ENCODE measurements at regions not wholly inside any gene's neighbourhood (a gene's known extent, or its start where the extent isn't known, plus 50 kb on each side); places are given as distances from the start of the nearest gene placed in this dataset.

DNA sequence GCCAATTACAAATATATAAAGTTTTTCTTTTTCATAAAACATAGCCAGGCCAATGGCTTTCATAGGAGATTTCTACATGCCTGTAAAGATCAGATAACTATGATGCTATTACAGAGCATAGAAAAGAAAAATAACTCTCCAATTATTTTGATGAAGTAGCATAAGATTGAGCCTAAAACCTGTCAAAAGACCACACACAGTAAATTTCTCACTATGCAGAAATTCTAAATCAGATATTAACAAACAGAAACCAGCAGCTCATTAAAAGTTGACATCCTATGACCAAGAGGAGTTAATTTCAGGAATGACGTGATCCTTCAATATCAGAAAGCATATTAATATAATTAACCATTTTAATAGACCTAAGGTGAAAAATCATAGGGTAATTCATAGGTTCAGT is 139.0 kb upstream of the PIEZO2 start:
- H3K9me3 ChIP-seq (ENCODE audit: control insufficient read depth, insufficient read depth, low read depth, low read length), result no peaks in the 10 kb centered on the region
- H3K36me3 ChIP-seq (ENCODE audit: control insufficient read depth in 2 of 2, insufficient read depth in 1 of 2, low read length in 2 of 2), result no peaks in the 10 kb centered on the region
- no peaks in the 10 kb centered on the region for H3K4me1 ChIP-seq (ENCODE audit: control insufficient read depth, insufficient read depth, low read length)
- no peak overlapping the region for H3K4me3 ChIP-seq (ENCODE audit: low read depth, low read length)
- POLR2A ChIA-PET, result no interaction called here
- H3K27ac ChIP-seq (ENCODE audit: extremely low read depth, low read depth, low read length), result no peak overlapping the region
- TF ChIP-seq KLF16 (tag by site-specific recombination; IDR thresholded peaks at IDR 0.05), result no peak
- no peak for TF ChIP-seq ZFP3 (tag by site-specific recombination; IDR thresholded peaks at IDR 0.05; ENCODE audit: low read depth)
- TF ChIP-seq ZBTB48 (tag by site-specific recombination; IDR thresholded peaks at IDR 0.05), result no peak
- TF ChIP-seq ZNF610 (tag by site-specific recombination; IDR thresholded peaks at IDR 0.05; ENCODE audit: borderline replicate concordance), result no peak
- no peak for TF ChIP-seq ZNF707 (tag by site-specific recombination; IDR thresholded peaks at IDR 0.05)
- TF ChIP-seq ZFHX2 (tag by site-specific recombination; conservative IDR thresholded peaks at IDR 0.05), result no peak
- TF ChIP-seq, protein P1, sequence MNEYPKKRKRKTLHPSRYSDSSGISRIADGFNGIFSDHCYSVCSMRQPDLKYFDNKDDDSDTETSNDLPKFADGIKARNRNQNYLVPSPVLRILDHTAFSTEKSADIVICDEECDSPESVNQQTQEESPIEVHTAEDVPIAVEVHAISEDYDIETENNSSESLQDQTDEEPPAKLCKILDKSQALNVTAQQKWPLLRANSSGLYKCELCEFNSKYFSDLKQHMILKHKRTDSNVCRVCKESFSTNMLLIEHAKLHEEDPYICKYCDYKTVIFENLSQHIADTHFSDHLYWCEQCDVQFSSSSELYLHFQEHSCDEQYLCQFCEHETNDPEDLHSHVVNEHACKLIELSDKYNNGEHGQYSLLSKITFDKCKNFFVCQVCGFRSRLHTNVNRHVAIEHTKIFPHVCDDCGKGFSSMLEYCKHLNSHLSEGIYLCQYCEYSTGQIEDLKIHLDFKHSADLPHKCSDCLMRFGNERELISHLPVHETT (tag by site-specific recombination; IDR thresholded peaks at IDR 0.05), result no peak
- no peak for TF ChIP-seq ZNF335 (tag by site-specific recombination; conservative IDR thresholded peaks at IDR 0.05)
- no peak for TF ChIP-seq ZNF654 (tag by site-specific recombination; IDR thresholded peaks at IDR 0.05; ENCODE audit: low read depth)
- no peak for TF ChIP-seq ZNF514 (tag by site-specific recombination; IDR thresholded peaks at IDR 0.05)
- TF ChIP-seq HOXA7 (CRISPR knock-in tag; IDR thresholded peaks at IDR 0.05; ENCODE audit: borderline replicate concordance), result no peak
- TF ChIP-seq, protein P2, sequence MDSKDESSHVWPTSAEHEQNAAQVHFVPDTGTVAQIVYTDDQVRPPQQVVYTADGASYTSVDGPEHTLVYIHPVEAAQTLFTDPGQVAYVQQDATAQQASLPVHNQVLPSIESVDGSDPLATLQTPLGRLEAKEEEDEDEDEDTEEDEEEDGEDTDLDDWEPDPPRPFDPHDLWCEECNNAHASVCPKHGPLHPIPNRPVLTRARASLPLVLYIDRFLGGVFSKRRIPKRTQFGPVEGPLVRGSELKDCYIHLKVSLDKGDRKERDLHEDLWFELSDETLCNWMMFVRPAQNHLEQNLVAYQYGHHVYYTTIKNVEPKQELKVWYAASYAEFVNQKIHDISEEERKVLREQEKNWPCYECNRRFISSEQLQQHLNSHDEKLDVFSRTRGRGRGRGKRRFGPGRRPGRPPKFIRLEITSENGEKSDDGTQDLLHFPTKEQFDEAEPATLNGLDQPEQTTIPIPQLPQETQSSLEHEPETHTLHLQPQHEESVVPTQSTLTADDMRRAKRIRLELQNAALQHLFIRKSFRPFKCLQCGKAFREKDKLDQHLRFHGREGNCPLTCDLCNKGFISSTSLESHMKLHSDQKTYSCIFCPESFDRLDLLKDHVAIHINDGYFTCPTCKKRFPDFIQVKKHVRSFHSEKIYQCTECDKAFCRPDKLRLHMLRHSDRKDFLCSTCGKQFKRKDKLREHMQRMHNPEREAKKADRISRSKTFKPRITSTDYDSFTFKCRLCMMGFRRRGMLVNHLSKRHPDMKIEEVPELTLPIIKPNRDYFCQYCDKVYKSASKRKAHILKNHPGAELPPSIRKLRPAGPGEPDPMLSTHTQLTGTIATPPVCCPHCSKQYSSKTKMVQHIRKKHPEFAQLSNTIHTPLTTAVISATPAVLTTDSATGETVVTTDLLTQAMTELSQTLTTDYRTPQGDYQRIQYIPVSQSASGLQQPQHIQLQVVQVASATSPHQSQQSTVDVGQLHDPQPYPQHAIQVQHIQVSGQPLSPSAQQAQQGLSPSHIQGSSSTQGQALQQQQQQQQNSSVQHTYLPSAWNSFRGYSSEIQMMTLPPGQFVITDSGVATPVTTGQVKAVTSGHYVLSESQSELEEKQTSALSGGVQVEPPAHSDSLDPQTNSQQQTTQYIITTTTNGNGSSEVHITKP (tag by site-specific recombination; IDR thresholded peaks at IDR 0.05), result no peak
- TF ChIP-seq GLI2 (tag by site-specific recombination; IDR thresholded peaks at IDR 0.05; ENCODE audit: borderline replicate concordance, low read depth), result no peak
- TF ChIP-seq ZNF169 (tag by site-specific recombination; IDR thresholded peaks at IDR 0.05), result no peak
- CTCF ChIA-PET, result no interaction called here

DNA sequence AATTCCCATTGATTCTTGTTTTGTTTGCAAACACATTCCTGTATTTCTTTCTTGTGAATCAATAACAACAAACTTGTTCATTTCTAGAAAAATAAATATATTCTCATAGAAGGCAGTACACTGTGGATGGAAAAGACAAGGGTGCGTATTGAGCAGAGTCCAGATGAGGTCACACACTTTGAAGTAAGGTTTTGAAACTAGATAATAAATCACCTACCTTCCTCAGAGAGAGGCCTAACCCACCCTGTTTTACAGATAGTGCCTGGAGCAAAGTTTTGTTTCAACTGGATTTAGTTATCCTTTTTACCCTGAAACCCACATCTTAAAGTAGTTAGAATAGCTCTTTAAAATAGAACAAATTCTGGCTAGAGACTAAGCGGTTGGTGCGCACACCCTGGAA is 137.1 kb upstream of the PIEZO2 start:
- no peak for TF ChIP-seq ZNF530 (tag by site-specific recombination; IDR thresholded peaks at IDR 0.05; ENCODE audit: low read depth)
- TF ChIP-seq, protein P2 (tag by site-specific recombination; IDR thresholded peaks at IDR 0.05), result no peak
- no peak for TF ChIP-seq ZNF660 (tag by site-specific recombination; IDR thresholded peaks at IDR 0.05)
- TF ChIP-seq ZFHX2 (tag by site-specific recombination; conservative IDR thresholded peaks at IDR 0.05), result no peak
- TF ChIP-seq, protein P3, sequence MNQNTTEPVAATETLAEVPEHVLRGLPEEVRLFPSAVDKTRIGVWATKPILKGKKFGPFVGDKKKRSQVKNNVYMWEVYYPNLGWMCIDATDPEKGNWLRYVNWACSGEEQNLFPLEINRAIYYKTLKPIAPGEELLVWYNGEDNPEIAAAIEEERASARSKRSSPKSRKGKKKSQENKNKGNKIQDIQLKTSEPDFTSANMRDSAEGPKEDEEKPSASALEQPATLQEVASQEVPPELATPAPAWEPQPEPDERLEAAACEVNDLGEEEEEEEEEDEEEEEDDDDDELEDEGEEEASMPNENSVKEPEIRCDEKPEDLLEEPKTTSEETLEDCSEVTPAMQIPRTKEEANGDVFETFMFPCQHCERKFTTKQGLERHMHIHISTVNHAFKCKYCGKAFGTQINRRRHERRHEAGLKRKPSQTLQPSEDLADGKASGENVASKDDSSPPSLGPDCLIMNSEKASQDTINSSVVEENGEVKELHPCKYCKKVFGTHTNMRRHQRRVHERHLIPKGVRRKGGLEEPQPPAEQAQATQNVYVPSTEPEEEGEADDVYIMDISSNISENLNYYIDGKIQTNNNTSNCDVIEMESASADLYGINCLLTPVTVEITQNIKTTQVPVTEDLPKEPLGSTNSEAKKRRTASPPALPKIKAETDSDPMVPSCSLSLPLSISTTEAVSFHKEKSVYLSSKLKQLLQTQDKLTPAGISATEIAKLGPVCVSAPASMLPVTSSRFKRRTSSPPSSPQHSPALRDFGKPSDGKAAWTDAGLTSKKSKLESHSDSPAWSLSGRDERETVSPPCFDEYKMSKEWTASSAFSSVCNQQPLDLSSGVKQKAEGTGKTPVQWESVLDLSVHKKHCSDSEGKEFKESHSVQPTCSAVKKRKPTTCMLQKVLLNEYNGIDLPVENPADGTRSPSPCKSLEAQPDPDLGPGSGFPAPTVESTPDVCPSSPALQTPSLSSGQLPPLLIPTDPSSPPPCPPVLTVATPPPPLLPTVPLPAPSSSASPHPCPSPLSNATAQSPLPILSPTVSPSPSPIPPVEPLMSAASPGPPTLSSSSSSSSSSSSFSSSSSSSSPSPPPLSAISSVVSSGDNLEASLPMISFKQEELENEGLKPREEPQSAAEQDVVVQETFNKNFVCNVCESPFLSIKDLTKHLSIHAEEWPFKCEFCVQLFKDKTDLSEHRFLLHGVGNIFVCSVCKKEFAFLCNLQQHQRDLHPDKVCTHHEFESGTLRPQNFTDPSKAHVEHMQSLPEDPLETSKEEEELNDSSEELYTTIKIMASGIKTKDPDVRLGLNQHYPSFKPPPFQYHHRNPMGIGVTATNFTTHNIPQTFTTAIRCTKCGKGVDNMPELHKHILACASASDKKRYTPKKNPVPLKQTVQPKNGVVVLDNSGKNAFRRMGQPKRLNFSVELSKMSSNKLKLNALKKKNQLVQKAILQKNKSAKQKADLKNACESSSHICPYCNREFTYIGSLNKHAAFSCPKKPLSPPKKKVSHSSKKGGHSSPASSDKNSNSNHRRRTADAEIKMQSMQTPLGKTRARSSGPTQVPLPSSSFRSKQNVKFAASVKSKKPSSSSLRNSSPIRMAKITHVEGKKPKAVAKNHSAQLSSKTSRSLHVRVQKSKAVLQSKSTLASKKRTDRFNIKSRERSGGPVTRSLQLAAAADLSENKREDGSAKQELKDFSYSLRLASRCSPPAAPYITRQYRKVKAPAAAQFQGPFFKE (tag by site-specific recombination; IDR thresholded peaks at IDR 0.05; ENCODE audit: borderline replicate concordance), result no peak
- TF ChIP-seq ZNF785 (tag by site-specific recombination; IDR thresholded peaks at IDR 0.05), result no peak
- Histone ChIP-seq H3K9me3 (ENCODE audit: control insufficient read depth, insufficient read depth, low read depth, low read length) (no peaks in the 10 kb centered on the region), H3K4me1 (ENCODE audit: control insufficient read depth, insufficient read depth, low read length) (no peaks in the 10 kb centered on the region), H3K4me3 (ENCODE audit: low read depth, low read length) (no peak overlapping the region), H3K36me3 (ENCODE audit: control insufficient read depth in 2 of 2, insufficient read depth in 1 of 2, low read length in 2 of 2) (no peaks in the 10 kb centered on the region), H3K27ac (ENCODE audit: extremely low read depth, low read depth, low read length) (no peak overlapping the region)
- CTCF ChIA-PET, result interaction anchor here (0.6 to 1.2 kb wide), 2 partner anchors 22 to 267 kb away, joined by 3 to 4 read pairs; no protein-coding TSS in a partner anchor
- POLR2A ChIA-PET, result no interaction called here
